Stimulated activated CD8-positive, alpha-beta memory T cell treated with anti-CD3 and anti-CD28 coated beads, Interleukin-7, amount 100 ng/mL, for 24 hours (primary cell): ENCODE measurements at regions not wholly inside any gene's neighbourhood (a gene's known extent, or its start where the extent isn't known, plus 50 kb on each side); places are given as distances from the start of the nearest gene placed in this dataset.
A peak's percentile ranks its signal among the peaks of the same experiment; 100 is the strongest.
"Not testable (repeated sequence)": the region's sequence is repeated elsewhere in the genome, so short reads cannot be mapped to it uniquely, and the experiment has no call there.

Source experiments
- DNase-seq: peaks from one replicate; pipeline ENCODE4 v3.0.0-alpha.2; 2020; ENCODE audit warnings: low read depth

- not testable (repeated sequence) for DNase-seq
Observed at GRCh38 chr9:39674437-39675210, 319.2 kb downstream of the SPATA31A1 start.

- not testable (repeated sequence) for DNase-seq
Observed at GRCh38 chr9:39675211-39675553, 319.7 kb downstream of the SPATA31A1 start.

- DNase-seq = not testable (repeated sequence)
Observed at GRCh38 chr9:39678534-39679263, 323.2 kb downstream of the SPATA31A1 start.

GRCh38 chr9:39680694-39681401 lies 325.4 kb downstream of the SPATA31A1 start:
- not testable (repeated sequence) for DNase-seq

- DNase-seq = not testable (repeated sequence)
Observed at GRCh38 chr9:39728862-39729261, 373.4 kb downstream of the SPATA31A1 start.

- not testable (repeated sequence) for DNase-seq
Observed at GRCh38 chr9:39744898-39745297, 389.4 kb downstream of the SPATA31A1 start.

- DNase-seq = not testable (repeated sequence)
Observed at GRCh38 chr9:39775570-39775969, 420.1 kb downstream of the SPATA31A1 start.

GRCh38 chr9:39791356-39791755 lies 435.9 kb downstream of the SPATA31A1 start:
- DNase-seq = not testable (repeated sequence)

GRCh38 chr9:39797935-39798334 lies 442.5 kb downstream of the SPATA31A1 start:
- not testable (repeated sequence) for DNase-seq

- DNase-seq = not testable (repeated sequence)
Observed at GRCh38 chr9:39799252-39799651, 443.8 kb downstream of the SPATA31A1 start.

- not testable (repeated sequence) for DNase-seq
Observed at GRCh38 chr9:39802561-39802960, 447.1 kb downstream of the SPATA31A1 start.

- peak; percentile 13 for DNase-seq
Observed at GRCh38 chr9:39809401-39810226, 454.1 kb downstream of the SPATA31A1 start.

GRCh38 chr9:39810401-39810800 lies 454.9 kb downstream of the SPATA31A1 start:
- not testable (repeated sequence) for DNase-seq

- not testable (repeated sequence) for DNase-seq
Observed at GRCh38 chr9:39811615-39812014, 456.1 kb downstream of the SPATA31A1 start.

GRCh38 chr9:39828457-39828856 lies 473.0 kb downstream of the SPATA31A1 start:
- DNase-seq = not testable (repeated sequence)
